DND-41 (cell line): ENCODE measurements at regions not wholly inside any gene's neighbourhood (a gene's known extent, or its start where the extent isn't known, plus 50 kb on each side); places are given as distances from the start of the nearest gene placed in this dataset.

ENCODE experiments used
- ATAC-seq: fragments of 200-7000 bp; cut with Tn5 transposase; 3 replicates; pipeline ENCODE4 v1.9.1; 2021; ENCODE audit warnings: low read depth; ENCODE audit not compliant: insufficient read depth
- DNase-seq: peaks from one replicate; pipeline ENCODE4 v3.0.0-alpha.2; 2020
- H2AFZ ChIP-seq: 2 replicates; pipeline ENCODE4 v1.6.0; 2012; ENCODE audit warnings: low read depth, low read length
- H3K27ac ChIP-seq: 2 replicates; pipeline ENCODE4 v1.5.1; 2012; ENCODE audit warnings: low read length, inconsistent platforms
- H3K27me3 ChIP-seq: fragments of 200-600 bp; sonication (generic); 2 replicates; pipeline ENCODE4 v1.6.0; 2012; ENCODE audit warnings: low read length, mild to moderate bottlenecking, inconsistent platforms; ENCODE audit not compliant: insufficient read depth, poor library complexity
- H3K36me3 ChIP-seq: 2 replicates; pipeline ENCODE4 v1.5.1; 2012; ENCODE audit warnings: low read length, inconsistent platforms; ENCODE audit not compliant: insufficient read depth
- H3K4me1 ChIP-seq: 2 replicates; pipeline ENCODE4 v1.5.1; 2012; ENCODE audit warnings: mild to moderate bottlenecking, low read length; ENCODE audit not compliant: insufficient read depth
- H3K4me2 ChIP-seq: 2 replicates; pipeline ENCODE4 v1.6.0; 2012; ENCODE audit warnings: mild to moderate bottlenecking, moderate library complexity, low read length, inconsistent platforms; ENCODE audit not compliant: insufficient read depth
- H3K4me3 ChIP-seq, 2 experiments: fragments of 200-600 bp in 1 of 2; shearing (Covaris generic) in 1 of 2; 2 replicates each; pipeline ENCODE4 v1.5.1; 2012 to 2016; ENCODE audit warnings: inconsistent platforms in 2 of 2, low read length in 2 of 2, mild to moderate bottlenecking in 2 of 2, low read depth in 1 of 2, moderate library complexity in 1 of 2
- H3K79me2 ChIP-seq: 2 replicates; pipeline ENCODE4 v1.6.0; 2012; ENCODE audit warnings: low read length, inconsistent platforms; ENCODE audit not compliant: insufficient read depth
- H3K9ac ChIP-seq: 2 replicates; pipeline ENCODE4 v1.6.0; 2012; ENCODE audit warnings: low read depth, mild to moderate bottlenecking, inconsistent platforms, low read length, moderate library complexity
- H3K9me3 ChIP-seq: 2 replicates; pipeline ENCODE4 v1.5.1; 2012; ENCODE audit warnings: low read length, moderate library complexity, mild to moderate bottlenecking, inconsistent platforms; ENCODE audit not compliant: insufficient read depth, severe bottlenecking
- H4K20me1 ChIP-seq: 2 replicates; pipeline ENCODE4 v1.6.0; 2012; ENCODE audit warnings: low read length; ENCODE audit not compliant: insufficient read depth
- EZH2 ChIP-seq: IDR thresholded peaks from 3 replicates; pipeline ENCODE4 v1.6.1; 2012; ENCODE audit warnings: borderline replicate concordance, low read depth, mild to moderate bottlenecking, moderate library complexity, low read length, inconsistent platforms; ENCODE audit not compliant: severe bottlenecking
- TF ChIP-seq, protein P1 (sequence below): IDR thresholded peaks from 2 replicates; pipeline ENCODE4 v1.5.1; 2012; ENCODE audit warnings: borderline replicate concordance, low read length, moderate library complexity, mild to moderate bottlenecking; ENCODE audit not compliant: poor library complexity, severe bottlenecking; ENCODE audit errors: extremely low read depth

DNA sequence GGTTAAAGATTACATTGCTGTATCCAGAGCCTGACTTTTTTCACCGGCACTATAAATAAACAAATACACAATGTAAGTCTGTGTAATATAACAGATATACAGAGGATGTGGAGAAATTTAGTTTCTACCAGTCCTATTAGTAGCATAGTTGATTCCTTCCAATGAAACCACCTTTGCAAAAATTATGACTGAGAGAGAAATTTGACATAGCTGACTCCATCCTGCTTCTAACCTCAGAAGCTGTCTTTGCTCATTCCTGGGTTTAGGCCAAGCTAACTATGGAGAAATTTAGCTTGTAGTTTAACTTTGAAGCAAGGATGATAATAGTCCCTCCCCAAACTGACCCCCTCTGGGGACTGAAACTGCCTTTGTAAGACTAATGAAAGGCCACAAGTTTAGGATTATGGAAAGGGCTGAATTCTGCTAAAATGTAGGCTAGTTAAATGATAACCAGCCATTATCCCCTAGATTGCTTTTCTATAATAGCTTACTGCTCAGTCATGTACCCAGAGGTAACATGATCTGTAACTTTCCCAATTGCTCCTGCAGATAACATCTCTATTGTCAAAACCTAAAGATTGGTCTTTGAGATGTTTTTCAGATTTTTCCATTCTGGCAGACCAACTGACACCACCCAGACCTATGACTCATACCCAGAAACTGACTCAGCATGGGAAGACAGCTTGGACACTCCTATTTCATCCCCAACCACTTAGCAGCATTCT, 172.8 kb upstream of the ARG1 start:
- no peaks in the 10 kb centered on the region for H3K79me2 ChIP-seq
- no peaks in the 10 kb centered on the region for H3K4me1 ChIP-seq
- ATAC-seq: no peak
- H3K36me3 ChIP-seq: no peaks in the 10 kb centered on the region
- DNase-seq: no peak
- no peaks in the 10 kb centered on the region for H3K9me3 ChIP-seq
- no peak overlapping the region for H3K9ac ChIP-seq
- H3K27ac ChIP-seq: no peak overlapping the region
- H4K20me1 ChIP-seq: no peaks in the 10 kb centered on the region
- no peak overlapping the region for H3K4me3 ChIP-seq
- no peaks in the 10 kb centered on the region for H3K27me3 ChIP-seq
- no peak overlapping the region for H2AFZ ChIP-seq
- TF ChIP-seq, protein P1, sequence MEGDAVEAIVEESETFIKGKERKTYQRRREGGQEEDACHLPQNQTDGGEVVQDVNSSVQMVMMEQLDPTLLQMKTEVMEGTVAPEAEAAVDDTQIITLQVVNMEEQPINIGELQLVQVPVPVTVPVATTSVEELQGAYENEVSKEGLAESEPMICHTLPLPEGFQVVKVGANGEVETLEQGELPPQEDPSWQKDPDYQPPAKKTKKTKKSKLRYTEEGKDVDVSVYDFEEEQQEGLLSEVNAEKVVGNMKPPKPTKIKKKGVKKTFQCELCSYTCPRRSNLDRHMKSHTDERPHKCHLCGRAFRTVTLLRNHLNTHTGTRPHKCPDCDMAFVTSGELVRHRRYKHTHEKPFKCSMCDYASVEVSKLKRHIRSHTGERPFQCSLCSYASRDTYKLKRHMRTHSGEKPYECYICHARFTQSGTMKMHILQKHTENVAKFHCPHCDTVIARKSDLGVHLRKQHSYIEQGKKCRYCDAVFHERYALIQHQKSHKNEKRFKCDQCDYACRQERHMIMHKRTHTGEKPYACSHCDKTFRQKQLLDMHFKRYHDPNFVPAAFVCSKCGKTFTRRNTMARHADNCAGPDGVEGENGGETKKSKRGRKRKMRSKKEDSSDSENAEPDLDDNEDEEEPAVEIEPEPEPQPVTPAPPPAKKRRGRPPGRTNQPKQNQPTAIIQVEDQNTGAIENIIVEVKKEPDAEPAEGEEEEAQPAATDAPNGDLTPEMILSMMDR: no peak
- H3K4me2 ChIP-seq: no peak overlapping the region

DNA sequence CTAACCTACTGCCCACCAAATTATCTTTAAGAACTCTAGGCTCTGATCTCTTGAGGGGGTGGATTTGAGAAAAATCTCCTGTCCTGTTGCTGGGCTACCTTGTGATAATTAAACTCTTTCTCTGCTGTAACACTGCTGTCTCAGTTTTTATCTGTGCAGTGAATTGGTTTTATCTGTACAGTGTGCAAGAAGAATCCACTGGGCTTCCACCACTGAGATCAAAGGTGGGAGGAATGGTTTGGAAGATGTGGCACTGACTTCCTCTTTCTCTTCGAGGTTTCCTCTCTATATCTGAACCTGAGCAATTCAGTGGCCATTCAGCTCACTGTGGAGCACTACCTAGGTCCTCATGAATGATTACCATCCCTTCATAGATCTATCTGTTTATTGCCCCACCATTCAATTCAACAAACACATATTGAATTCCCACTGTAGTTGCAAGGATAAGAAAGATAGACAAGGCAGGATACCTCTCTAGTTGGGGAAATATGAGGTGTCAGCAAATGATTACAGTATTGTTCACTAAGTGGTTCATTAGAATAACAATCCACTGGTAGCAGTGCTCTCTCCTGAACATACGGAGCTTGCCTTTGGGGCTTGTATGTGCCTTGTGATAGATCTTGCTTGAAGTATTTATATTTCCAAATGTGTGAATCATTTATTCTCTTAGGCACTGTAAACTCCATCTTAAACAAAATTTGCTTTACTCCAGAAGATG, 172.1 kb upstream of the ARG1 start:
- H3K4me3 ChIP-seq: no peak overlapping the region
- no peaks in the 10 kb centered on the region for H3K4me1 ChIP-seq
- H3K9ac ChIP-seq: no peak overlapping the region
- H3K9me3 ChIP-seq: no peaks in the 10 kb centered on the region
- TF ChIP-seq, protein P1: no peak
- no peak for TF ChIP-seq EZH2
- ATAC-seq: no peak
- H3K4me2 ChIP-seq: no peak overlapping the region
- no peak overlapping the region for H2AFZ ChIP-seq
- no peaks in the 10 kb centered on the region for H4K20me1 ChIP-seq
- no peak for DNase-seq
- no peaks in the 10 kb centered on the region for H3K79me2 ChIP-seq
- H3K27me3 ChIP-seq: no peaks in the 10 kb centered on the region
- no peak overlapping the region for H3K27ac ChIP-seq
- no peaks in the 10 kb centered on the region for H3K36me3 ChIP-seq

DNA sequence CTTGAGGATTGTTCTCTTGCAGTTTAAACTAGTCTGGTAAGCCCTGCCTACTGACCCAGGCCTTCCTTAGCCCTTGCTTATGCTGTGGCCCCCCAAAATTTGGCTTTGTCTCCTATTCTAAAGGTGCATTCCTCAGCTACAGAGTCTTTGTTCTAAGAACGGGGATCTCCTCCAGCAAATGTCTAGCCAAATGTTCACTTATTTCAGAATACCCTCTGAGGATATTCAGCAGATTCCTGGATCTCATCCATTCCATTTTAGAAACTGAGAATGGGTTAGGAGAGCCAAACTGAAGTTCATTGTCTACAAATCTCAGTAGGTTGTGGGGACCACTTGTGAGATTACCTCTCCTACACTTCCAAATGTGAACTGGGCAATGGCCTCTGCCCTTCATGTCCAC, 164.2 kb upstream of the ARG1 start:
- ATAC-seq: no peak
- H2AFZ ChIP-seq: no peak overlapping the region
- no peak overlapping the region for H3K27ac ChIP-seq
- H3K36me3 ChIP-seq: no peaks in the 10 kb centered on the region
- no peak overlapping the region for H3K4me2 ChIP-seq
- no peaks in the 10 kb centered on the region for H3K9me3 ChIP-seq
- no peak overlapping the region for H3K4me3 ChIP-seq
- H3K79me2 ChIP-seq: no peaks in the 10 kb centered on the region
- TF ChIP-seq, protein P1: no peak
- TF ChIP-seq EZH2: no peak
- no peaks in the 10 kb centered on the region for H4K20me1 ChIP-seq
- no peak overlapping the region for H3K9ac ChIP-seq
- DNase-seq: no peak
- no peaks in the 10 kb centered on the region for H3K27me3 ChIP-seq
- H3K4me1 ChIP-seq: no peaks in the 10 kb centered on the region
